WTC11 (cell line): ENCODE measurements at regions not wholly inside any gene's neighbourhood (a gene's known extent, or its start where the extent isn't known, plus 50 kb on each side); places are given as distances from the start of the nearest gene placed in this dataset.
A peak's percentile ranks its signal among the peaks of the same experiment; 100 is the strongest.

ENCODE experiments used
- ATF1 ChIP-seq: sonication (generic); formaldehyde crosslinking; IDR thresholded peaks from 2 replicates; pipeline ENCODE4 v1.8.1; 2023; ENCODE audit warnings: mild to moderate bottlenecking, moderate library complexity, missing genetic modification reagents
- E2F4 ChIP-seq: sonication (generic); formaldehyde crosslinking; IDR thresholded peaks from 2 replicates; pipeline ENCODE4 v1.8.1; 2022; ENCODE audit warnings: low read depth, mild to moderate bottlenecking, moderate library complexity, missing genetic modification reagents, borderline replicate concordance
- E2F5 ChIP-seq: sonication (generic); formaldehyde crosslinking; IDR thresholded peaks from 2 replicates; pipeline ENCODE4 v1.8.1; 2022; ENCODE audit warnings: mild to moderate bottlenecking, moderate library complexity, missing genetic modification reagents
- ETV6 ChIP-seq: sonication (generic); formaldehyde crosslinking; IDR thresholded peaks from 2 replicates; pipeline ENCODE4 v1.8.1; 2022; ENCODE audit warnings: mild to moderate bottlenecking, missing genetic modification reagents
- GRHL2 ChIP-seq: fragments of 250-450 bp; sonication (Bioruptor Pico); IDR thresholded peaks from 2 replicates; pipeline ENCODE4 v1.8.0; 2022; ENCODE audit warnings: mild to moderate bottlenecking, moderate library complexity; ENCODE audit not compliant: insufficient replicate concordance, severe bottlenecking
- HMGA2 ChIP-seq: fragments of 250-450 bp; sonication (Bioruptor Pico); IDR thresholded peaks from 2 replicates; pipeline ENCODE4 v1.4.0; 2021; ENCODE audit warnings: mild to moderate bottlenecking, moderate library complexity
- JUN ChIP-seq: sonication (generic); formaldehyde crosslinking; IDR thresholded peaks from 2 replicates; pipeline ENCODE4 v1.8.0; 2023; ENCODE audit warnings: mild to moderate bottlenecking, missing genetic modification reagents
- MAX ChIP-seq: sonication (generic); formaldehyde crosslinking; IDR thresholded peaks from 2 replicates; pipeline ENCODE4 v1.8.0; 2022; ENCODE audit warnings: mild to moderate bottlenecking, missing genetic modification reagents
- MLX ChIP-seq: sonication (generic); formaldehyde crosslinking; IDR thresholded peaks from 2 replicates; pipeline ENCODE4 v1.8.1; 2023; ENCODE audit warnings: mild to moderate bottlenecking, missing genetic modification reagents, moderate library complexity
- NFYB ChIP-seq: sonication (generic); formaldehyde crosslinking; conservative IDR thresholded peaks from 2 replicates; pipeline ENCODE4 v1.8.0; 2022; ENCODE audit warnings: low read depth, missing genetic modification reagents
- NR2C2 ChIP-seq: sonication (generic); formaldehyde crosslinking; IDR thresholded peaks from 2 replicates; pipeline ENCODE4 v1.8.0; 2022; ENCODE audit warnings: mild to moderate bottlenecking, missing genetic modification reagents
- OVOL2 ChIP-seq: fragments of 250-450 bp; sonication (Bioruptor Pico); IDR thresholded peaks from 2 replicates; pipeline ENCODE4 v1.9.0; 2021; ENCODE audit warnings: mild to moderate bottlenecking, borderline replicate concordance
- PRRX2 ChIP-seq: fragments of 250-450 bp; sonication (Bioruptor Pico); IDR thresholded peaks from 2 replicates; pipeline ENCODE4 v1.8.0; 2021; ENCODE audit warnings: mild to moderate bottlenecking
- TCF7 ChIP-seq: sonication (generic); formaldehyde crosslinking; IDR thresholded peaks from 2 replicates; pipeline ENCODE4 v1.8.0; 2022; ENCODE audit warnings: mild to moderate bottlenecking, low read depth, missing genetic modification reagents, moderate library complexity
- TEAD1 ChIP-seq: sonication (generic); formaldehyde crosslinking; IDR thresholded peaks from 2 replicates; pipeline ENCODE4 v1.8.0; 2022; ENCODE audit warnings: mild to moderate bottlenecking, missing genetic modification reagents
- ZNF219 ChIP-seq: sonication (generic); formaldehyde crosslinking; IDR thresholded peaks from 2 replicates; pipeline ENCODE4 v1.8.0; 2023; ENCODE audit warnings: missing genetic modification reagents, mild to moderate bottlenecking, borderline replicate concordance
- ZNF281 ChIP-seq: sonication (generic); formaldehyde crosslinking; IDR thresholded peaks from 2 replicates; pipeline ENCODE4 v1.8.0; 2023; ENCODE audit warnings: mild to moderate bottlenecking, missing genetic modification reagents
- ZNF396 ChIP-seq: fragments of 250-450 bp; sonication (Bioruptor Pico); IDR thresholded peaks from 2 replicates; pipeline ENCODE4 v1.8.0; 2021; ENCODE audit warnings: mild to moderate bottlenecking, moderate library complexity, borderline replicate concordance
- ZNF416 ChIP-seq: fragments of 250-450 bp; sonication (Bioruptor Pico); IDR thresholded peaks from 2 replicates; pipeline ENCODE4 v1.9.0; 2021; ENCODE audit warnings: mild to moderate bottlenecking, inconsistent platforms
- ZNF512 ChIP-seq: sonication (generic); formaldehyde crosslinking; IDR thresholded peaks from 2 replicates; pipeline ENCODE4 v1.8.1; 2022; ENCODE audit warnings: missing genetic modification reagents, borderline replicate concordance
- TF ChIP-seq, protein P1 (sequence below): sonication (generic); formaldehyde crosslinking; IDR thresholded peaks from 2 replicates; pipeline ENCODE4 v1.8.0; 2023; ENCODE audit warnings: missing genetic modification reagents, mild to moderate bottlenecking, borderline replicate concordance
- TF ChIP-seq, protein P2 (sequence below): sonication (generic); formaldehyde crosslinking; IDR thresholded peaks from 2 replicates; pipeline ENCODE4 v1.8.1; 2023; ENCODE audit warnings: mild to moderate bottlenecking, missing genetic modification reagents, borderline replicate concordance
- TF ChIP-seq, protein P3 (sequence below): fragments of 200-600 bp; IDR thresholded peaks from 2 replicates; pipeline ENCODE4 v1.8.0; 2022; ENCODE audit warnings: antibody characterized with exemption

DNA sequence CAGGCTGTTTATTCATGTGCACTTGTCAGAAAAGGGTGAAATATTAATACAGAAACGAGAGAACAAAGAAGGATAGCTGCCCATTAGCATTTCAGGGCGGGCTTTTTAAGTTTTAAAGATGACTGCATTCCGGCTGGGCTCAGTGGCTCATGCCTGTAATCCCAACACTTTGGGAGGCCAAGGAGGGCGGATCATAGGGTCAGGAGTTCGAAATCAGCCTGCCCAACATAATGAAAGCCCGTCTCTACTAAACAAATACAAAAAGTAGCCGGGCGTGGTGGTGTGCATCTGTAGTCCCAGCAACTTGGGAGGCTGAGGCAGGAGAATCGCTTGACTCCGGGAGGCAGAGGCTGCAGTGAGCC, 130.5 kb downstream of the HFE start (continued):
- TF ChIP-seq, protein P1, sequence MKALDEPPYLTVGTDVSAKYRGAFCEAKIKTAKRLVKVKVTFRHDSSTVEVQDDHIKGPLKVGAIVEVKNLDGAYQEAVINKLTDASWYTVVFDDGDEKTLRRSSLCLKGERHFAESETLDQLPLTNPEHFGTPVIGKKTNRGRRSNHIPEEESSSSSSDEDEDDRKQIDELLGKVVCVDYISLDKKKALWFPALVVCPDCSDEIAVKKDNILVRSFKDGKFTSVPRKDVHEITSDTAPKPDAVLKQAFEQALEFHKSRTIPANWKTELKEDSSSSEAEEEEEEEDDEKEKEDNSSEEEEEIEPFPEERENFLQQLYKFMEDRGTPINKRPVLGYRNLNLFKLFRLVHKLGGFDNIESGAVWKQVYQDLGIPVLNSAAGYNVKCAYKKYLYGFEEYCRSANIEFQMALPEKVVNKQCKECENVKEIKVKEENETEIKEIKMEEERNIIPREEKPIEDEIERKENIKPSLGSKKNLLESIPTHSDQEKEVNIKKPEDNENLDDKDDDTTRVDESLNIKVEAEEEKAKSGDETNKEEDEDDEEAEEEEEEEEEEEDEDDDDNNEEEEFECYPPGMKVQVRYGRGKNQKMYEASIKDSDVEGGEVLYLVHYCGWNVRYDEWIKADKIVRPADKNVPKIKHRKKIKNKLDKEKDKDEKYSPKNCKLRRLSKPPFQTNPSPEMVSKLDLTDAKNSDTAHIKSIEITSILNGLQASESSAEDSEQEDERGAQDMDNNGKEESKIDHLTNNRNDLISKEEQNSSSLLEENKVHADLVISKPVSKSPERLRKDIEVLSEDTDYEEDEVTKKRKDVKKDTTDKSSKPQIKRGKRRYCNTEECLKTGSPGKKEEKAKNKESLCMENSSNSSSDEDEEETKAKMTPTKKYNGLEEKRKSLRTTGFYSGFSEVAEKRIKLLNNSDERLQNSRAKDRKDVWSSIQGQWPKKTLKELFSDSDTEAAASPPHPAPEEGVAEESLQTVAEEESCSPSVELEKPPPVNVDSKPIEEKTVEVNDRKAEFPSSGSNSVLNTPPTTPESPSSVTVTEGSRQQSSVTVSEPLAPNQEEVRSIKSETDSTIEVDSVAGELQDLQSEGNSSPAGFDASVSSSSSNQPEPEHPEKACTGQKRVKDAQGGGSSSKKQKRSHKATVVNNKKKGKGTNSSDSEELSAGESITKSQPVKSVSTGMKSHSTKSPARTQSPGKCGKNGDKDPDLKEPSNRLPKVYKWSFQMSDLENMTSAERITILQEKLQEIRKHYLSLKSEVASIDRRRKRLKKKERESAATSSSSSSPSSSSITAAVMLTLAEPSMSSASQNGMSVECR (CRISPR knock-in tag), result no peak
- TF ChIP-seq GRHL2 (CRISPR knock-in tag), result no peak
- TF ChIP-seq TCF7, result no peak
- no peak for TF ChIP-seq ETV6 (CRISPR knock-in tag)
- TF ChIP-seq, protein P2, sequence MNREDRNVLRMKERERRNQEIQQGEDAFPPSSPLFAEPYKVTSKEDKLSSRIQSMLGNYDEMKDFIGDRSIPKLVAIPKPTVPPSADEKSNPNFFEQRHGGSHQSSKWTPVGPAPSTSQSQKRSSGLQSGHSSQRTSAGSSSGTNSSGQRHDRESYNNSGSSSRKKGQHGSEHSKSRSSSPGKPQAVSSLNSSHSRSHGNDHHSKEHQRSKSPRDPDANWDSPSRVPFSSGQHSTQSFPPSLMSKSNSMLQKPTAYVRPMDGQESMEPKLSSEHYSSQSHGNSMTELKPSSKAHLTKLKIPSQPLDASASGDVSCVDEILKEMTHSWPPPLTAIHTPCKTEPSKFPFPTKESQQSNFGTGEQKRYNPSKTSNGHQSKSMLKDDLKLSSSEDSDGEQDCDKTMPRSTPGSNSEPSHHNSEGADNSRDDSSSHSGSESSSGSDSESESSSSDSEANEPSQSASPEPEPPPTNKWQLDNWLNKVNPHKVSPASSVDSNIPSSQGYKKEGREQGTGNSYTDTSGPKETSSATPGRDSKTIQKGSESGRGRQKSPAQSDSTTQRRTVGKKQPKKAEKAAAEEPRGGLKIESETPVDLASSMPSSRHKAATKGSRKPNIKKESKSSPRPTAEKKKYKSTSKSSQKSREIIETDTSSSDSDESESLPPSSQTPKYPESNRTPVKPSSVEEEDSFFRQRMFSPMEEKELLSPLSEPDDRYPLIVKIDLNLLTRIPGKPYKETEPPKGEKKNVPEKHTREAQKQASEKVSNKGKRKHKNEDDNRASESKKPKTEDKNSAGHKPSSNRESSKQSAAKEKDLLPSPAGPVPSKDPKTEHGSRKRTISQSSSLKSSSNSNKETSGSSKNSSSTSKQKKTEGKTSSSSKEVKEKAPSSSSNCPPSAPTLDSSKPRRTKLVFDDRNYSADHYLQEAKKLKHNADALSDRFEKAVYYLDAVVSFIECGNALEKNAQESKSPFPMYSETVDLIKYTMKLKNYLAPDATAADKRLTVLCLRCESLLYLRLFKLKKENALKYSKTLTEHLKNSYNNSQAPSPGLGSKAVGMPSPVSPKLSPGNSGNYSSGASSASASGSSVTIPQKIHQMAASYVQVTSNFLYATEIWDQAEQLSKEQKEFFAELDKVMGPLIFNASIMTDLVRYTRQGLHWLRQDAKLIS (CRISPR knock-in tag), result no peak
- TF ChIP-seq NR2C2 (CRISPR knock-in tag), result no peak
- no peak for TF ChIP-seq ZNF281 (CRISPR knock-in tag)
- no peak for TF ChIP-seq MLX
- TF ChIP-seq PRRX2 (CRISPR knock-in tag), result peak; percentile 93
- TF ChIP-seq JUN, result no peak
- TF ChIP-seq MAX, result no peak
- TF ChIP-seq, protein P3, sequence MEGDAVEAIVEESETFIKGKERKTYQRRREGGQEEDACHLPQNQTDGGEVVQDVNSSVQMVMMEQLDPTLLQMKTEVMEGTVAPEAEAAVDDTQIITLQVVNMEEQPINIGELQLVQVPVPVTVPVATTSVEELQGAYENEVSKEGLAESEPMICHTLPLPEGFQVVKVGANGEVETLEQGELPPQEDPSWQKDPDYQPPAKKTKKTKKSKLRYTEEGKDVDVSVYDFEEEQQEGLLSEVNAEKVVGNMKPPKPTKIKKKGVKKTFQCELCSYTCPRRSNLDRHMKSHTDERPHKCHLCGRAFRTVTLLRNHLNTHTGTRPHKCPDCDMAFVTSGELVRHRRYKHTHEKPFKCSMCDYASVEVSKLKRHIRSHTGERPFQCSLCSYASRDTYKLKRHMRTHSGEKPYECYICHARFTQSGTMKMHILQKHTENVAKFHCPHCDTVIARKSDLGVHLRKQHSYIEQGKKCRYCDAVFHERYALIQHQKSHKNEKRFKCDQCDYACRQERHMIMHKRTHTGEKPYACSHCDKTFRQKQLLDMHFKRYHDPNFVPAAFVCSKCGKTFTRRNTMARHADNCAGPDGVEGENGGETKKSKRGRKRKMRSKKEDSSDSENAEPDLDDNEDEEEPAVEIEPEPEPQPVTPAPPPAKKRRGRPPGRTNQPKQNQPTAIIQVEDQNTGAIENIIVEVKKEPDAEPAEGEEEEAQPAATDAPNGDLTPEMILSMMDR, result no peak
- no peak for TF ChIP-seq ZNF512 (CRISPR knock-in tag)
- TF ChIP-seq NFYB, result no peak
- TF ChIP-seq E2F4 (CRISPR knock-in tag), result no peak
- TF ChIP-seq ZNF396 (CRISPR knock-in tag), result no peak
- no peak for TF ChIP-seq ZNF219 (CRISPR knock-in tag)
- no peak for TF ChIP-seq E2F5
- no peak for TF ChIP-seq HMGA2
- TF ChIP-seq ZNF416 (CRISPR knock-in tag), result no peak; the same call in 1 of the 2 replicates
- TF ChIP-seq TEAD1 (CRISPR knock-in tag), result no peak
- TF ChIP-seq ATF1 (CRISPR knock-in tag), result no peak
- no peak for TF ChIP-seq OVOL2 (CRISPR knock-in tag)
